RWPE2 (cell line): ENCODE measurements at regions not wholly inside any gene's neighbourhood (a gene's known extent, or its start where the extent isn't known, plus 50 kb on each side); places are given as distances from the start of the nearest gene placed in this dataset.

Experiments used
- ATAC-seq: fragments of 200-7000 bp; cut with Tn5 transposase; 3 replicates; pipeline ENCODE4 v1.9.1; 2021; ENCODE audit warnings: low read depth
- DNase-seq: peaks from one replicate; pipeline ENCODE4 v3.0.0-alpha.2; 2020; ENCODE audit warnings: low spot score
- H3K27ac ChIP-seq: fragments of 450-650 bp; 2 replicates; pipeline ENCODE4 v1.5.1; 2017; ENCODE audit warnings: mild to moderate bottlenecking; ENCODE audit not compliant: poor library complexity, severe bottlenecking
- H3K27me3 ChIP-seq: fragments of 250-450 bp; sonication (Bioruptor Pico); 2 replicates; pipeline ENCODE4 v1.5.1; 2021; ENCODE audit warnings: mild to moderate bottlenecking, moderate library complexity; ENCODE audit not compliant: insufficient read depth, poor library complexity, severe bottlenecking
- H3K36me3 ChIP-seq: fragments of 250-450 bp; sonication (Bioruptor Pico); 2 replicates; pipeline ENCODE4 v1.5.1; 2020; ENCODE audit warnings: low read depth, mild to moderate bottlenecking, moderate library complexity
- H3K4me1 ChIP-seq: fragments of 250-450 bp; sonication (Bioruptor Pico); 2 replicates; pipeline ENCODE4 v1.5.1; 2021; ENCODE audit warnings: mild to moderate bottlenecking, moderate library complexity; ENCODE audit not compliant: insufficient read depth, poor library complexity, severe bottlenecking
- H3K4me3 ChIP-seq: fragments of 250-450 bp; sonication (Bioruptor Pico); 2 replicates; pipeline ENCODE4 v1.5.1; 2021; ENCODE audit warnings: mild to moderate bottlenecking, moderate library complexity; ENCODE audit not compliant: severe bottlenecking
- H3K9me3 ChIP-seq: fragments of 250-450 bp; sonication (Bioruptor Pico); 2 replicates; pipeline ENCODE4 v1.5.1; 2021; ENCODE audit warnings: mild to moderate bottlenecking, moderate library complexity; ENCODE audit not compliant: severe bottlenecking
- CTCF ChIP-seq: fragments of 450-650 bp; IDR thresholded peaks from one replicate; pipeline ENCODE4 v1.5.1; 2017; ENCODE audit warnings: mild to moderate bottlenecking, moderate library complexity; ENCODE audit not compliant: poor library complexity, severe bottlenecking

DNA sequence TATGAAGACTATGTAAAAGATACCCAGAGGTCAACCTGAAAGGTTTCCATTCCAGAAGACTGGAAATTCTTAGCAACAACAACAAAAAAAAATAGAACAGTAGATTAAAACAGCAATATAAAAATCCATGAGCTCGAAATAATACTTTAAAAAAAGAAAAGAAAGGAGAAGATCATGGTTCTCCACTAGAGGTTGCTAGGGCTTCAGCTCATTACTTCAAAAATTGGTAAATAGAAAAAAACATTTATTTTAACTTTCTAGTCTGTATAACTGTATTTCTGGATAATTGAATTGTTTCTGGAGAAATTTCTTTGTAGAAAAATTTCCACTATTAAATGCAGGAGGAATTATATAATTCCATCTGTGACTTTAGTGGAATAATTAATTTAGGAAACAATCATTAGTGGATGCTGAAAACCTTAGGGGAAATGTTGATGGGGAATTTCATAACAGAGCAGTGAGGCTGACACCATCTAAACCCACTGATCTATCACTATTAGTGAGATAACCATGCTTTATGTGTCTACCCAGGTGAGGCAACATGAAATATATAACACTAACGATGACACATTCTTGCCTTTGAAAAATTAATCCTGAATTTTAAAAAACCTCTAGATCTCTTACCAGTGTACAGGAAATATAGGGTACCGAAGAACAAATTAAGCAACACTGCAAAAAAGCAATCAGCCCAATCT lies 62.5 kb upstream of the SNRK start:
- no peak overlapping the region for H3K4me3 ChIP-seq
- no peak for ATAC-seq

DNA sequence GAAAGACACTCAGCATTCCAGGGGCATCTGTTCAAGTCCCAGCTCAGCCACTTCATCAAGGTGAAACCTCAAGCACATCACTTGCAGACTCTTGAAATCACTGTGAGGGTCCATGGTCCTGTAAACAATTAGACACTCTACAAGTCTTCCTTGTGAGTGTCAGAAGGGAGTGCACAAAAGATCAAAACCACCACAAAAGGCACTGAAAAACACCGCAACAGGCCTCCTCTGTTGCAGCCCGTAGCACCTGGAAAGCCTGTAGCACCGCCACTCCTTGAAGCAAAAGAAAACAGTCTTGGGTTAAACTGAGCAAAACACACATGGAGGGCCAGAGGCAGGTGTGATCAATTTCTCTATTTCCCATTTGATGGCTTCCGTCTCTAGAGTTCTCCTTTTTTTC lies 63.8 kb upstream of the SNRK start:
- no peak overlapping the region for H3K4me3 ChIP-seq
- DNase-seq (no peak), ATAC-seq (no peak)
- H3K27ac ChIP-seq = no peak overlapping the region
- peaks cover 7% of the 10 kb centered on the region for H3K9me3 ChIP-seq
- H3K4me1 ChIP-seq = no peaks in the 10 kb centered on the region
- no peaks in the 10 kb centered on the region for H3K27me3 ChIP-seq
- no peak for TF ChIP-seq CTCF
- no peaks in the 10 kb centered on the region for H3K36me3 ChIP-seq

More for the DNA sequence above, 62.5 kb upstream of the SNRK start:
- DNase-seq = no peak
- Histone ChIP-seq H3K4me1 (no peaks in the 10 kb centered on the region), H3K9me3 (peaks cover 10% of the 10 kb centered on the region), H3K36me3 (no peaks in the 10 kb centered on the region), H3K27ac (no peak overlapping the region), H3K27me3 (no peaks in the 10 kb centered on the region)
- TF ChIP-seq CTCF = peak; percentile 63

- Histone ChIP-seq H3K4me3 (no peak overlapping the region), H3K36me3 (no peaks in the 10 kb centered on the region), H3K27me3 (no peaks in the 10 kb centered on the region), H3K27ac (no peak overlapping the region), H3K9me3 (no peaks in the 10 kb centered on the region), H3K4me1 (no peaks in the 10 kb centered on the region)
- ATAC-seq (no peak), DNase-seq (no peak)
- no peak for TF ChIP-seq CTCF
Observed at GRCh38 chr3:43221076-43221475, 65.3 kb upstream of the SNRK start.

DNA sequence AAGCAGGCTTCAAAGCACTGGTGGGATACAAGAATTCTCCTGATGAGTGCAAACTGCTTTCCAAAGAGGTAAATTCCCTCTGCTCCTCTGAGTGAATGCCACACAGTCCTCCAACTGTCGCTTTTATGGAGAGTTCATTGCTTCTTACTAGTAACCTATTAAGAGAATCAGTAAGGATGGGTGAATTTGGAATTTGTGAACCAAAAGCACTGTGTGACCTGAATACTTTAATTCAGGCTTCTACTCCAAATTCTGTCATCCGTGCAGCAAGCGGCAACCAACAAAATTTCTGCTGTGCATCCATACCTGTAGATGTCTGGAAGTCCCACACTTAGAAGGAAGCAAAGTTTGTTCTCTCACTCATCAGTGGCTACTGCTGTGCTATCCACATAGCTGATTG lies 66.7 kb upstream of the SNRK start:
- DNase-seq (no peak), ATAC-seq (no peak)
- H3K4me3 ChIP-seq = no peak overlapping the region
- H3K27me3 ChIP-seq = no peaks in the 10 kb centered on the region
- H3K27ac ChIP-seq = no peak overlapping the region
- no peaks in the 10 kb centered on the region for H3K36me3 ChIP-seq
- no peak for TF ChIP-seq CTCF
- H3K4me1 ChIP-seq = peaks cover 8% of the 10 kb centered on the region
- no peaks in the 10 kb centered on the region for H3K9me3 ChIP-seq

- no peak for ATAC-seq
- Histone ChIP-seq H3K4me1 (peaks cover 15% of the 10 kb centered on the region), H3K27me3 (no peaks in the 10 kb centered on the region), H3K27ac (no peak overlapping the region), H3K9me3 (no peaks in the 10 kb centered on the region), H3K36me3 (no peaks in the 10 kb centered on the region), H3K4me3 (no peak overlapping the region)
- DNase-seq = no peak
- no peak for TF ChIP-seq CTCF
Observed at GRCh38 chr3:43218921-43219320, 67.4 kb upstream of the SNRK start.
